IMR-90 (cell line): ENCODE measurements at regions not wholly inside any gene's neighbourhood (a gene's known extent, or its start where the extent isn't known, plus 50 kb on each side); places are given as distances from the start of the nearest gene placed in this dataset.

Experiments used
- ATAC-seq: fragments of 200-7000 bp; cut with Tn5 transposase; 2 replicates; pipeline ENCODE4 v1.9.1; 2020; ENCODE audit warnings: low read depth, mild to moderate bottlenecking, moderate library complexity
- BruUV-seq: library from RNA; stranded (reverse); fragments of 400-500 nt; replicated peaks from 2 replicates; lab custom pipeline; 2021; lab: Mats Ljungman, UMichigan
- CTCF ChIA-PET: fragments of 300-600 bp; formaldehyde crosslinking; extraction: SDS; loops from one replicate; lab custom pipeline; 2021; ENCODE audit warnings: antibody characterized with exemption; lab: Yijun Ruan, JAX
- POLR2A ChIA-PET: fragments of 300-600 bp; sonication (Branson Sonifier 250); formaldehyde crosslinking; loops from one replicate; lab custom pipeline; 2022; ENCODE audit warnings: antibody characterized with exemption; ENCODE audit not compliant: unreplicated experiment; lab: Charles Lee
- DNase-seq: peaks from one replicate; pipeline ENCODE4 v3.0.0; 2013
- H2AFZ ChIP-seq: replicated peaks from 2 replicates; pipeline ENCODE3; 2013; ENCODE audit warnings: low read length, mild to moderate bottlenecking; ENCODE audit not compliant: poor library complexity
- H2AK5ac ChIP-seq: 2 replicates; pipeline ENCODE4 v1.6.1; 2013; ENCODE audit warnings: low read depth, low read length, inconsistent platforms
- H2AK9ac ChIP-seq: replicated peaks from 2 replicates; pipeline ENCODE3; 2013; ENCODE audit warnings: mild to moderate bottlenecking, low read depth, low read length, moderate library complexity; ENCODE audit not compliant: poor library complexity
- H2BK120ac ChIP-seq: 2 replicates; pipeline ENCODE4 v1.6.1; 2013; ENCODE audit warnings: low read depth, low read length, inconsistent platforms
- H2BK15ac ChIP-seq: 3 replicates; pipeline ENCODE4 v1.6.1; 2013; ENCODE audit warnings: low read depth, low read length, inconsistent platforms
- H2BK20ac ChIP-seq: 2 replicates; pipeline ENCODE4 v1.6.1; 2013; ENCODE audit warnings: low read depth, mild to moderate bottlenecking, inconsistent platforms, low read length, moderate library complexity
- H2BK5ac ChIP-seq: 2 replicates; pipeline ENCODE4 v1.6.1; 2013; ENCODE audit warnings: mild to moderate bottlenecking, low read depth, low read length, inconsistent platforms; ENCODE audit not compliant: poor library complexity, severe bottlenecking
- H3K14ac ChIP-seq: replicated peaks from 2 replicates; pipeline ENCODE4 v1.6.1; 2013; ENCODE audit warnings: low read depth, low read length, inconsistent platforms
- H3K18ac ChIP-seq: 2 replicates; pipeline ENCODE4 v1.6.1; 2013; ENCODE audit warnings: low read depth, low read length, control low read depth
- H3K23ac ChIP-seq: 2 replicates; pipeline ENCODE4 v1.6.1; 2013; ENCODE audit warnings: low read depth, low read length, inconsistent platforms
- H3K27ac ChIP-seq: 2 replicates; pipeline ENCODE4 v1.5.1; 2013; ENCODE audit warnings: mild to moderate bottlenecking, control low read depth, low read length; ENCODE audit not compliant: insufficient read depth
- H3K27me3 ChIP-seq: 2 replicates; pipeline ENCODE4 v1.6.1; 2013; ENCODE audit warnings: low read length; ENCODE audit not compliant: control insufficient read depth, insufficient read depth
- H3K36me3 ChIP-seq: 2 replicates; pipeline ENCODE4 v1.6.1; 2013; ENCODE audit warnings: low read length, mixed read lengths; ENCODE audit not compliant: control insufficient read depth, insufficient read depth
- H3K4ac ChIP-seq: 2 replicates; pipeline ENCODE4 v1.6.1; 2013; ENCODE audit warnings: low read depth, low read length, inconsistent platforms
- H3K4me1 ChIP-seq: 2 replicates; pipeline ENCODE4 v1.6.1; 2013; ENCODE audit warnings: low read length, mixed read lengths; ENCODE audit not compliant: control insufficient read depth, insufficient read depth
- H3K4me2 ChIP-seq: 2 replicates; pipeline ENCODE4 v1.6.1; 2013; ENCODE audit warnings: low read depth, mild to moderate bottlenecking, control low read depth, low read length, moderate library complexity
- H3K4me3 ChIP-seq: 2 replicates; pipeline ENCODE4 v1.5.1; 2013; ENCODE audit warnings: low read depth, mild to moderate bottlenecking, control low read depth, low read length, moderate library complexity; ENCODE audit not compliant: insufficient read depth
- H3K56ac ChIP-seq: 2 replicates; pipeline ENCODE4 v1.6.1; 2013; ENCODE audit warnings: low read length, inconsistent platforms; ENCODE audit not compliant: insufficient read depth; ENCODE audit errors: extremely low read depth
- H3K79me1 ChIP-seq, 2 experiments: 2 replicates each; pipeline ENCODE4 v1.6.1; 2013; ENCODE audit warnings: low read length in 2 of 2, inconsistent platforms in 1 of 2, low read depth in 1 of 2
- H3K9ac ChIP-seq: 2 replicates; pipeline ENCODE4 v1.6.1; 2013; ENCODE audit warnings: low read depth, low read length, control low read depth
- H3K9me1 ChIP-seq: 2 replicates; pipeline ENCODE4 v1.6.1; 2013; ENCODE audit warnings: low read length, inconsistent platforms; ENCODE audit not compliant: insufficient read depth
- H3K9me3 ChIP-seq: 2 replicates; pipeline ENCODE4 v1.6.1; 2013; ENCODE audit warnings: low read length; ENCODE audit not compliant: control insufficient read depth, insufficient read depth
- H4K20me1 ChIP-seq: 2 replicates; pipeline ENCODE4 v1.6.1; 2013; ENCODE audit warnings: low read length, inconsistent platforms; ENCODE audit not compliant: insufficient read depth
- H4K5ac ChIP-seq: 2 replicates; pipeline ENCODE4 v1.6.1; 2013; ENCODE audit warnings: mild to moderate bottlenecking, low read depth, low read length, control low read depth
- H4K8ac ChIP-seq, 2 experiments: 2 replicates each; pipeline ENCODE4 v1.6.1; 2013; ENCODE audit warnings: low read depth in 2 of 2, low read length in 2 of 2, control low read depth in 1 of 2, inconsistent platforms in 1 of 2
- H4K91ac ChIP-seq: 2 replicates; pipeline ENCODE4 v1.6.1; 2013; ENCODE audit warnings: low read depth, low read length, inconsistent platforms; ENCODE audit not compliant: insufficient read depth
- MAFK ChIP-seq: IDR thresholded peaks from 2 replicates; pipeline ENCODE4 v1.6.1; 2012; ENCODE audit warnings: low read depth, low read length, improper control_type of control experiment
- USF2 ChIP-seq: fragments of 150-350 bp; IDR thresholded peaks from 2 replicates; pipeline ENCODE4 v1.6.1; 2017; ENCODE audit warnings: mild to moderate bottlenecking, antibody characterized with exemption, low read length, low read depth
- WGBS, 2 experiments: methylation state at CpG; one replicate each; pipeline versions ENCODE4 v1.1.5 to v1.1.7; 2013; ENCODE audit warnings: missing lambda C conversion rate in 2 of 2; ENCODE audit not compliant: insufficient read length in 1 of 2; ENCODE audit errors: extremely low coverage in 2 of 2; 5-methylcytosine and 5-hydroxymethylcytosine counted together
- dilution Hi-C: fragments of 300-500 bp; cut with HindIII; formaldehyde crosslinking; loops from one replicate; pipeline ENCODE4 v1.14.3; 2018; ENCODE audit warnings: low sequenced_read_pairs; ENCODE audit not compliant: unreplicated experiment
- in situ Hi-C: fragments of 300-500 bp; cut with MboI; formaldehyde crosslinking; loops from 3 replicates; pipeline ENCODE4 v1.14.3; 2019; ENCODE audit warnings: low sequenced_read_pairs, inconsistent platforms, mixed read lengths
- intact Hi-C: fragments of 100-400 bp; cut with micrococcal nuclease; formaldehyde crosslinking; loops from 2 replicates; pipeline ENCODE4 v1.10.0; 2022

DNA sequence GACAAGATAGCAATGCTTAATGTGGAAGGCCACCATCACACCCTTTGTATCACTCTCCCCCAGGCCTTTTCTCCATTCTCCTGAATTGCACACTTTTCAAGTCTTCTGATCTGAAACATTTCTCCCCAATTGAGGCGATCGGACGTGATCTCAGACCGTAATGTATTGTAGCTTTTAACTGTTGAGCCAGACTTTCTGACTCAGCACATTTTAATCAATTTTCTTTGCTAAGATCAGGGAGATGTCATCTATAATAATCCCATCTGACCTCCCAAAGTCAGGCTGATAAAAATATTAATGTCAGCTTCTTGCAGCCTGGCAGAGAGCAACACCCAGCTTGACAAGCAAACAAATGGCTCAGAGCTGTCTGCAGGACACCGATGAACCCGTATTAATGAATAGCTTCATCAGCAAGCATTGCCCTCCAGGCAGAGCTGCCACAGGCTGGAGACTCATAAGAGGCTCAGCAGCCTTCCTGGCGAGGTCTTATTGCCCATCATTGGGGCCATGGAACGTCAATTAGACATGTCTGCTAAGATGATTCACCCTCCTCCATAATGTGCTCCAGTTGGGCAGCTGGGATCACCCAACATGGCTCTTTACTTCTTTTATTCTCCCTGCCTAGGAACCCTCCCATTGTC is 60.2 kb upstream of the UQCRFS1 start:
- Histone ChIP-seq H3K4me3 (no peak overlapping the region), H4K8ac (no peak overlapping the region), H2BK5ac (no peak overlapping the region), H3K4me1 (no peaks in the 10 kb centered on the region), H3K27me3 (no peaks in the 10 kb centered on the region), H4K5ac (no peak overlapping the region), H2AFZ (no peak overlapping the region), H3K14ac (no peak overlapping the region), H2BK15ac (no peak overlapping the region), H3K9ac (no peak overlapping the region), H4K20me1 (no peaks in the 10 kb centered on the region), H2BK20ac (no peak overlapping the region), H3K79me1 (no peaks in the 10 kb centered on the region), H2BK120ac (no peak overlapping the region), H3K23ac (no peak overlapping the region), H4K91ac (no peak overlapping the region), H3K18ac (no peak overlapping the region), H2AK5ac (no peak overlapping the region), H3K27ac (no peak overlapping the region), H3K36me3 (no peaks in the 10 kb centered on the region), H3K4me2 (no peak overlapping the region), H3K56ac (no peak overlapping the region), H3K9me1 (no peaks in the 10 kb centered on the region; the same call in 1 of the 2 replicates), H3K9me3 (peaks cover 2% of the 10 kb centered on the region; the same call in 1 of the 2 replicates), H3K4ac (no peak overlapping the region), H2AK9ac (no peak overlapping the region)
- POLR2A ChIA-PET: no interaction called here
- dilution Hi-C loops: no loop called here
- in situ Hi-C loops: loop anchor here (25.0 kb wide), 1 partner anchor 536 kb away; no protein-coding TSS in a partner anchor
- WGBS, 2 experiments: 28% methylated on average over 4 of the region's 8 CpGs; no CpG with 5 or more reads in 1 of the 2 experiments
- DNase-seq (no peak), ATAC-seq (no peak)
- no TSS peak for BruUV-seq
- intact Hi-C loops: no loop called here
- CTCF ChIA-PET: interaction anchor here (0.9 kb wide), 1 partner anchor 10 kb away, joined by 4 read pairs; no protein-coding TSS in a partner anchor
- TF ChIP-seq USF2 (no peak), MAFK (peak; percentile 77)
